ENCODE measurements at regions not wholly inside any gene's neighbourhood (a gene's known extent, or its start where the extent isn't known, plus 50 kb on each side); places are given as distances from the start of the nearest gene placed in this dataset.
"Not testable (repeated sequence)": the region's sequence is repeated elsewhere in the genome, so short reads cannot be mapped to it uniquely, and the experiment has no call there.

DNA sequence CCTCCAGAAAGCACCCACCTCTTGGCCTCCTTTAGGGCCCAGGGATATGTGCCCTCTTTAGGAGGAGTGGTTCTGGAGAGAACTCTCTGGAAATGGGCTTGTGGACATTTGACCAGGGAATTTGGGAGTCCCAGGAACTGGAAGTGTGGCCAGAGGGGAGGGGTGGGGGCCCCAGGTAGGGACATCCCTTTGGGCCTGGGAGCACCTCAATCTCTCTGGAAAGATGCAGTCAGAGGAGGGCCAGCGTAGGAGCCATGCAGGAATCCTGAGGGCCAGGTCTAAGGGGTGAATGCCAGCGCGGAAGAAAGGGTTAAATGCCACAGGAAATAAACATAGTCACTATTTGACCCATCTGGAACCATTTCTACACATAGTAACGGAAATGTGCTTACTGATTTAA is 50.3 kb upstream of the ITGA11 start:
- ATAC-seq (no peak), DNase-seq (no peak)
- intact Hi-C loops (cut with micrococcal nuclease), result no loop called here

- ATAC-seq, result peak; percentile 48
- DNase-seq, result peak; percentile 42
- intact Hi-C loops (cut with micrococcal nuclease), result no loop called here
Measured at GRCh38 chr15:68483165-68483564, 51.2 kb upstream of the ITGA11 start.

DNA sequence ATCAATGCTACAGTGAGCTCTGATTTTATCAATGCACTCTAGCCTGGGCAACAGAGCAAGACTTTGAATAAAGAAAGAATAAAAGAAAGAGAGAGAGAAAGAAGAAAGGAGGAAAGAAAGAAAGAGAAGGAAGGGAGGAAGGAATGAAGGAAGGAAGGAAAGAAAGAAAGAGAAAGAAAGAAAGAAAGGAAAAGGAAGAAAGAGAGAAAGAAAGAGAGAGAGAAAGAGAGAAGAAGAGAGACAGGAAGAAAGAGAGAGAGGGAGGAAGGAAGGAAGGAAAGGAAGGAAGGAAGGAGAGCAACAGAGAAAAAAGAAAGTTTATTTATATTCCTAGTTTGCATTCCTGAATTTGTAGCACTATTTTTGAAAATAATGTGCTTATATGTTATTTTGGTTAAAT is 52.3 kb upstream of the ITGA11 start:
- ATAC-seq (no peak), DNase-seq (no peak)
- intact Hi-C loops (cut with micrococcal nuclease), result no loop called here

DNA sequence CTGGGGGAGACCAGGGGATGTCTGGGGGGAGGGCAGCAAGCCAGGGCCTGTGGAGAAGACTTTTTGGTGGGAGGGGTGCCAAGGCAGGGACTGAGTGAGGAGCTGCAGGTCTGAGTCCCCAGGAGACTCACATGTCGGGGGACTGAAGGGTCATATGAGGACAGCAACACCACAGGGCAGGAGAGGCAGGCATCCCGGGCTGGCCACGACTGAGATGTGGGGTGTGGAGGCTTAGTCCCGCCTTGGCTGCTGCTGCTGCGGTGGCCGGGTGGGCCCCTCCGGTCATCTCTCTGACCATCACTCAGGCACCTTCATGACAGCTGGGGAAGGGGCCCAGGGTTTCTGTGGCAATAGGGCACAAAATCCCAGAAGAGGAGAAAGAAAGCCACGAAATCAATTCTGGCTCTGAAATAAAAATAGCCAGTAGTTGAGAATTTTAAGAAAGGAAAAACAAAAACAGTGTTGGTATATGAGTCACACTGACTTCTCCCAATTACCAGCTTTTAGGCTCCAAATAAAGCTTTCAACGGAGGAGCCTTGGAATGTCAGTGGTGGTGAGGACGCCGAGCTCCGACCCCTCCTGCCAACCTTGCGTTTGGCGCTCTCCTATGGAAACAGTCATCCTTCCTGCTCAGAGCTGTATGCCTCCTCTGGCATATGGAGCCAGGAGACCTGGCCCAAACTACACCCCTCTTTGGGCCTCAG is 52.9 kb upstream of the ITGA11 start:
- intact Hi-C loops (cut with micrococcal nuclease), result no loop called here
- DNase-seq (peak; percentile 43), ATAC-seq (peak; percentile 32)

DNA sequence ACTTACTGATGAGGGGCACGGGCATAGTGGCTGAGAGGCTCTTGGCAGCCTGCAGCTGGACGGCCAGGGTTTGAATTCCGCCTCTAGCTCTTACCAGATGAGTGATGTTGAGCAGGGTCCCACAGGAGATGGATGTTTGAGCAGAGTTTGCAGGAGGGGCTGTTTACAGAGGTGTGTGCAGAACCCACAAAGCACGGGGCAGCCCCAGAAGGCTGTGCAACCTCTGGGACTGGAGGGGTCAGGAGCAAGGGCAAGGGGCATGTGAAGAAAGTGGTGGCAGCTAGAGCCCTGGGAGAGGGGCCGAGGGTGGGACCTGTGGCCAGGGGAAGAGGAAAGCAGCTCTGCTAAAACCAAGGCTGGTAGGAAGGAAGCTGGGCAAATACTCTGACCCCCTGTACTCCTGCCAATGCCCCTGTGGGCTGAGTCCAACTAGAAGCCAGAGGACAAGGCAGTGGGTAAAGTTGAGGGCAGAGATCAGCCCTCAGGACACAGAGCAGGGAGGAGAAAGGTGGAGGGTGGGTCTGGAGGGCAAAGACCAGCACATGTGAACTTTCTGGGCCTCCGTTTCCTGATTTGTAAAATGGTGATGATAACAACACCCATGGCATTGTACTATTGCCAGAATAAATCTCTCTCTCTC is 53.9 kb upstream of the ITGA11 start:
- ATAC-seq (no peak), DNase-seq (no peak)
- intact Hi-C loops (cut with micrococcal nuclease), result no loop called here

DNA sequence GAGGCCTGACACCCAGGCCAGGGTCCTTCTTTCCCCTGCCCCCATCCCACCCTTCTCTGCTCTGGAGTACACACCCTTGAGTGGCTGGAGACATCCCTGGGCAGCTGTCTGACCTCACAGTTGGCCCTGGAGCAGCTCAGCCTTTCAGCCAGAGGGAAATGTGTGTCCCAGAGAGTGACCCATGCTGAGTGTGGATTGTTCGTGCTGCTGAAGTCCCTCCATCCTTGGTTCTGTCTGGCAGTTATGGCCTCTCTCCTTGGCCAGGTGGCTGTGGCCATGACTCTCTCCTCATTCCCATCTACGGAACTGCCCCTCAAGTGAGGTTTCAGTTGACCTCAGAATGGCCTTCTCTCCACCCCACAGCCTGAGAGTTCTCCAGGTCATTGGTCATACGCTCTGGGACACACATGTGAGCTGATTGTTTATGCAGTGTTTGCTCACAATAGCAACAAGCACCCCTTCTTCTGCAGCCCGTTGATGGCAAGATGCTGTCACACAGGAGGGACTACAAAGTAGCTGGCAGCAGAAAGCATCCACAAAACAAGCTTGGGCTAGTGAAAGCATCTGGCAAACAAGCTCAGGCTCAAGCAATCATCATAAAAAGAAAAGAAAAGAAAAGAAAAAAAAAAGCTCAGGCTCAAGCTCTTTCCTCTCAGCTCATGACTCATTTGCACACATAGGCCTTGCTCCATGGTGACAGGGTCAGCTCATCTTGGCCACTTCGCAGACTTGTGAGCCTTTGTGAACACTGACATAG is 55.3 kb upstream of the ITGA11 start:
- ATAC-seq (peak; percentile 60), DNase-seq (no peak)
- intact Hi-C loops (cut with micrococcal nuclease), result no loop called here

DNA sequence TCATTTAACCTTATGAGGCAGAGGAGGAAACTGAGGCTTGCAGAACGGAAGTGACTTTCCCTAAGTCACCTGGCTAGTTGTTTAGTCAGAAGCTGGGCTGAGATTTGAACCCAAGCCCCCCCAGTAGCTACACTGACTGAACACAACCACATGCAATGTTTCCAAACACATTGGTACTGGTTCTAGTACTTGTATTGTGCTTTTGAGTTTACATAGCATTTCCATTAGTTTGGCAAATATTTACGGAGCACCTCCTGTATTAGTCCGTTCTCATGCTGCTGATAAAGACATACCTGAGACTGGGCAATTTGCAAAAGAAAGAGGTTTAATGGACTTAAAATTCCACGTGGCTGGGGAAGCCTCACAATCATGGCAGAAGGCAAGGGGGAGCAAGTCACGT is 56.3 kb upstream of the ITGA11 start:
- intact Hi-C loops (cut with micrococcal nuclease), result no loop called here
- no peak for ATAC-seq
- DNase-seq, result no peak

DNA sequence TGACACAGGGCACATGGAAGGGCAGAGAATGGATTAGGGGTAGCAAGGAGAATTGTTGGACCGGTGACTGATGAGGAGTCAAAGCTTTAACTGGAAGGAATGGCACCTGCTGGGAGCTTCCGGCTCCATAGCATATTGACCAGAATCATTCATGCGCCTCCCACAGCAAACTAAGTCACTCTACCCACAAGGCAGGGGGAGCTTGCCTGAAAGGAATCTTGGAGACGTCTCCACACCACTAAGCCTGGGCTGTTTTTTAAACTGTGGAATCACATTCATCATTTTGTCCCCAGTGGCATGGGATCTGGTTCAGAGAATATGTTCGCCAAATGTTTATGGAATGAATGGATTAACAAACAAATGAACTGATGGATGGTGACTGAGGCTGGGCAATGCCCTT is 57.0 kb upstream of the ITGA11 start:
- DNase-seq, result no peak
- intact Hi-C loops (cut with micrococcal nuclease), result no loop called here

DNA sequence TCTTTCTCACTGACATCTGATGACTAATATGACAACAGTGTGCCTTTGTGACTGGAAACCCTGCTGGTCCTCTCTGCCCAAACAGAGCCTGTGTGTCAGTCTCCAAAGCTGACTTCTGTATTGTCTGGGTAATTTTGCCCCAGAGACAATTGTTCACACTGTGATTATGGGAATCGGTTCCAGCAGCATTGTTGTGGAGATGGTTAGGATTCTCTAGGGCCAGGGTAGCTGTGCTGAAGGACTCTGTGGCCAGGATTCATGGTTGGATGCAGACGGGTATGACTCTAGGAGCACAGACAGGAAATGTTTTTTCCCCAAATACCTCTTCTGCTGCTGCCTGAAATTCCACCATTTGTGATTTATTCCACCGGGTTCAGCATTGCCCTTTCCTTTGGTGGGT is 57.5 kb upstream of the ITGA11 start:
- ATAC-seq, result no peak
- DNase-seq, result no peak
- intact Hi-C loops (cut with micrococcal nuclease), result no loop called here

More for the DNA sequence above, 57.0 kb upstream of the ITGA11 start:
- ATAC-seq, result no peak

- DNase-seq (no peak), ATAC-seq (no peak)
- intact Hi-C loops (cut with micrococcal nuclease), result no loop called here
Measured at GRCh38 chr15:68491415-68492106, 59.6 kb upstream of the ITGA11 start.

- peak; percentile 94 for ATAC-seq
- intact Hi-C loops (cut with micrococcal nuclease), result no loop called here
- DNase-seq, result peak; percentile 67
Measured at GRCh38 chr15:68492855-68493254, 60.9 kb upstream of the ITGA11 start.

- no peak for ATAC-seq
- intact Hi-C loops (cut with micrococcal nuclease), result no loop called here
- no peak for DNase-seq
Measured at GRCh38 chr15:68493629-68494028, 61.7 kb upstream of the ITGA11 start.

DNA sequence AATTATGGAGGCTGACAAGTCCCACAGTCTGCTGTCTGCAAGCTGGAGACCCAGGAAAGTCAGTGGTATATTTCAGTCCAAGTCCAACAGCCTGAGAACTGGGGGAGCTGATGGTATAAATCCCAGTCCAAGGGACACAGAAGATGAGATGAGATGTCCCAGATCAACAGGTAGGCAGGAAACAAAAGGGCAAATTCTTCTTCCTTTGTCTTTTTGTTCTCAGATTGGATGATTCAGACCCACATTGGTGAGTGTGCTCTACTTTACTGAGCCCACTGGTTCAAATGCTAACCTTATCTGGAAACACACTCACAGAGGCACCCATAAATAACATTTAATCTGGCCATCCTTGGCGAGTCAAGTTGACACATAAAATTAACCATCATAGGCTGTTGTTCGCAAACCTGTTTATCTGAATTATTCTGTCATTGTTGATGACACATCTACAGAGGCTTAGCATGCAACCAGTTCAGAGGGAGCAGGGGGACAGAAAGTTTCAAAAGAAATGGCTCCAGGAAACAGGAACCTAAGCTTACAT is 62.7 kb upstream of the ITGA11 start:
- DNase-seq (no peak), ATAC-seq (no peak)
- intact Hi-C loops (cut with micrococcal nuclease), result no loop called here

- intact Hi-C loops (cut with micrococcal nuclease), result no loop called here
- no peak for DNase-seq
- ATAC-seq, result no peak
Measured at GRCh38 chr15:68495221-68495950, 63.4 kb upstream of the ITGA11 start.

GRCh38 chr15:68495981-68496705 is 64.2 kb upstream of the ITGA11 start:
- DNase-seq, result no peak
- no peak for ATAC-seq
- intact Hi-C loops (cut with micrococcal nuclease), result no loop called here

DNA sequence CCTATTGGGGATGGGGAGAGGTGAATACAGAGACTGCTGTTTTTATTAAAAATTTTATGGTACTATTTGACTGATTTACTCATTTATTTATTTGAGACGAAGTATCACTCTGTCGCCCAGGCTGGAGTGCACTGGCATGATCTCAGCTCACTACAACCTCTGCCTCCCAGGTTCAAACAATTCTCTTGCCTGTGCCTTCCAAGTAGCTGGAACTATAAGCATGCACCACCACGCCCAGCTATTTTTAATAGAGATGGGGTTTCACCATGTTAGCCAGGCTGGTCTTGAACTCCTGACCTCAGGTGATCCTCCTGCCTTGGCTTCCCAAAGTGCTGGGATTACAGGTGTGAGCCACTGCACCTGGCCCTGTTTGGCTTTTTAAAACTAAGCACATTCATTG is 64.8 kb upstream of the ITGA11 start:
- intact Hi-C loops (cut with micrococcal nuclease); ATAC-seq; DNase-seq: not testable (repeated sequence)

DNA sequence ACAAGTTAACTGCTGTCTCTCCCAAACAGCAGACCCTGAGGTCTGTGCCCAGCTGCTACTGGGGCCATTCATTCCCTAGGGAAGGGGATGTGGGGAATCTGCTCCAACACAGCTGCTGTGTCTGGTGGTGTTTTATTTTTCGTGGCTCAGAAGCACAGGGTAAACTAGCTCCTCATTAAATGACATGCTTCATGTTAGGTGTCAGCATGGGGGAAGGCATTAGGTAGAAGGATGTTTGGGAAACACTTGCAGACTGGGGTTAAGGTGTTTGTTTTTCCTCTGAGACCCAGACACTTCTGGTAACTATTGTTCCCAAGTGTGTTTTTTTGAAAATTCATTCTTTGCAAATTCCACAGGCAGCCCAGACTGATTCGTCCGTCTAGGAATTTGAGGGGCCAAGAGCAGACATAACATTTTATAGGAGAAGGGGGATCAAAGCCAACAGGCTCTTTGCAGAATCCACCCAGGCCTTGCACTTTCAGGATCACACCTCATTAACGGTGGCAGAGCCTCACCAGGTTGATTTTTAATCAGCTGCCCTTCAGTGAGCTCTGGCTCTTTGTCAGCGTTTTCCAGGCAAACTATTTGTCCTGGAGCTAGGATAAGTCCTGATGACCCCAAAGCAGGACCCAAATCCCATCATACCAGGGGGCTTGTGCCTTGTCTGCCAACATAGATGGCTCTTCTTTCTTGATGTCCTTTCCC is 65.4 kb upstream of the ITGA11 start:
- ATAC-seq (no peak), DNase-seq (no peak)
- intact Hi-C loops (cut with micrococcal nuclease), result no loop called here

GRCh38 chr15:68498076-68498475 is 66.1 kb upstream of the ITGA11 start:
- no peak for DNase-seq
- intact Hi-C loops (cut with micrococcal nuclease), result no loop called here
- ATAC-seq, result no peak
